GM20431 (cell line): ENCODE measurements at regions not wholly inside any gene's neighbourhood (a gene's known extent, or its start where the extent isn't known, plus 50 kb on each side); places are given as distances from the start of the nearest gene placed in this dataset.

Experiments used
- in situ Hi-C: fragments of 300-500 bp; cut with MseI, MboI; formaldehyde crosslinking; loops from one replicate; pipeline ENCODE4 v1.15.0; 2020; ENCODE audit warnings: low sequenced_read_pairs; ENCODE audit not compliant: unreplicated experiment

GRCh38 chr17:71899317-71899716 is 221.5 kb upstream of the SOX9 start:
- in situ Hi-C loops, result no loop called here

GRCh38 chr17:71900621-71901229 is 220.1 kb upstream of the SOX9 start:
- in situ Hi-C loops, result no loop called here

GRCh38 chr17:71902894-71903506 is 217.8 kb upstream of the SOX9 start:
- in situ Hi-C loops, result no loop called here

DNA sequence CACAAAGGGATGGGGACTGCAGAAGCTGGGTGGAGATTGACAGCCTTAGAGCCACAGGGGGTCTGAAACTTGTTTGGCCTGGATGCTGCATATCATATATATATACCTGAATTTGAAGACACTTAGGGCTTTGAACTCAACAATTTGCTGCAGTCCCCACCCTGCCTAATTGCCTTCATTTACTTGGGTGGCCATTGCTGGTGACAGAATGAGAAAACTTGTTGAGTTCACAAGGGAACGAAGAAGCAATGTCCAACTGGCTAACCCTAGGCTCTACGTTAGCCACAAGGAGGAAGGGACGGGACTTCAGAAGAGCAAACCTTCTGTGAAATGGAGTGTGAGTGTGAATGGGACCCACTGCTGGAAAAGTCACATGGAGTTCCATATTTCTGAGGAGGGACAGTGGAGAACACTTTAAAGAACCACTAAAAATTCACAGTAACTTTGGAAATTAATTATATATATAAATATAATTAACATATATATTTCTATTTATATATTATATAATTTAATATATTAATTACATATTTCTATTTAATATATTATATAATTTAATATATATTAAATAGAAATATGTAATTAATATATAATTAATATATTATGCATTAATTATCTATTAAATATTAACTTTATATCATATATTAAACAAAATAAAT is 215.3 kb upstream of the SOX9 start:
- in situ Hi-C loops, result no loop called here

- in situ Hi-C loops, result no loop called here
Measured at GRCh38 chr17:71909155-71909554, 211.7 kb upstream of the SOX9 start.

DNA sequence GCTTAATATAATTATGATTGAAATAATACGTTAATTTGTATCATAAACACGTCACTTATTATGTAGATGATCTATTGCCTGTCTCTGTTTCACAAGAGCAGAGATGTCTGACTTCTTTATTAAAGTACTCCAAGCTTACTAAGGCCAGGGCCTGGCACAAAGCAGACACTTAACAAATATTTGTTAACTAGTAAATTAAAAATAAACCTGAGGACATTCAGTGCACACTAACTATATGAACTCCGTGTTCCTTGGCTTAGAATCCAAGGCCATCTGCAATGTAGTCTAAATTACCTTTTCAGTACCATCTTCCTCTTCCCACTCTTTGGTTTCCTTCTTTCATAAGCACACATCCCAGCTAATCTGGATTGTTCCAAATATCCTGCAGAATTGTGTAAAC is 210.8 kb upstream of the SOX9 start:
- in situ Hi-C loops, result no loop called here

- in situ Hi-C loops, result no loop called here
Measured at GRCh38 chr17:71914042-71914441, 206.8 kb upstream of the SOX9 start.

DNA sequence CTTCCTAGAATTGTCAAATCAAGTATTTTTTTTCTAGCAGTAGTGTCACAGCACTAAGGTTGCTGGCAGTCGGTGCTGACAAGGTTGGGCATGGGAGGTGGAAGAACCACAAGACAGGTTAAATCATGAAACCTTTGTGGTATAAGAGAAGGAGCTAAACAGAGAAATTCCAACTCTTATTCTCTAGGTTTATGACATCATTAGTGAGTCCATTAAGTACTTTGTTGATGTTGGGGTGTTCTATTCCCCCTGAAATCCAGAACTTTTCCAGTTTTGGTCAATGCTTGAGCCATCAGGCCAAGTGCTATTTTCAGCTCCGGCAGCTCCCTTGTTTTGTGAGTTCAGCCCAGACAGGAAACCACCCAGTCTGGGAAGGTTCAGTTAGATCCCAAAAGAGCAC is 206.0 kb upstream of the SOX9 start:
- in situ Hi-C loops, result no loop called here

GRCh38 chr17:71917715-71918114 is 203.1 kb upstream of the SOX9 start:
- in situ Hi-C loops, result no loop called here

DNA sequence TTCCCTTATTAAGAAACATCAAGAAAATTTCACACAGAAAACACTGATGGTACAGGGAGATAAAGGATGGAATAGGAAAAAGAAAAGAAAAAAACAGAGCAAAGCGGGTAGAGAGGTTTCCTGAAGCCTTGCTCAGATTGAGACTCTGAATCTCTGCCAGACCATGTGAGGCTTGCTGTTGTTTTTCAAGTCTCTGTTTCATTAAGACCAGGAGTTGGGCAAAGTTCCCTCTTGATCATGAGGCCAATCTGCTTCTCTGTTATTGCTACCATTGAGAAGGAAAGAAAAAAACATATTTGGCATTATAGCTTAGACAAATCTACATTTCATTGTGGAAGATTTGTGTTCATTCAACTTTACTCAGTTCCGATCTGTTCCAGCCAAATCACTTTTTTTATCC is 201.6 kb upstream of the SOX9 start:
- in situ Hi-C loops, result no loop called here

DNA sequence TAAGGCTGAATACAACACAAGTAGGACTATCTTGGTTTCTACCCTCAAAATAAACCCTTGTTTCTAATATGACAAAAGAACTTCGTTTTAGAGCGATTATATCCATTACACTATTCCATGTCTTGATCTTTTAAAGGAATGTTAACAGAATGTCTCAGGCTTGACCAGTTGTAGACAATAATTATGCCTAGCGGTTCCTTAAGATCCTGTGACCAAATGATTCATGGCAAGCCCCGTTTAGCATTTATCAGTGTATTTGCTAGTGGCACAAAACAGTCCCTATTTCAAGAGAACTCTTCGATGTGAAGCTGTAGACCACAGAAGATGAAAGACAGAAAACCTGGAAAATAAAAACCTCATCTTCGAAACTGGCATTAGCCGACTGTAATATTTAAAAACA is 200.9 kb upstream of the SOX9 start:
- in situ Hi-C loops, result no loop called here

GRCh38 chr17:71921796-71922195 is 199.0 kb upstream of the SOX9 start:
- in situ Hi-C loops, result no loop called here

DNA sequence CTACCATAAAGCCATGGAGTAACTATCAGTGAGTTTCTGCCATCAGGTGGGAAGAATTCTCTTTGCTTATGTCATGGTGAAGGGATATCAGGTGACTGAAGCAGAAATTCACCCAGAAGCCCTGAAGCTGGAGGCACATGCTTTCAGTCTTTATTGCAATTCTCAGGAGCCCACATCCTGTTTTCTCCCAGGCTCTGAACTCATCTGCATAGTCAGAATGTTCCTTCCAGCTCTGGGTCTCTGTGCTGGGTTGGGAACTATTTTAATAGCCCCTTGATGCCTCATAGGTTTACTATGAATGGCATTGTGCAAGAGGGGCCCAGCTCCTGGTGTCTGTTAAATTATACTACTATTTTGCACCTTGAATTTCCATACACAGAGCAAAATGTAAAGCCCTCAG is 198.4 kb upstream of the SOX9 start:
- in situ Hi-C loops, result no loop called here

GRCh38 chr17:71926746-71927398 is 193.9 kb upstream of the SOX9 start:
- in situ Hi-C loops, result no loop called here

- in situ Hi-C loops, result no loop called here
Measured at GRCh38 chr17:71933306-71933705, 187.5 kb upstream of the SOX9 start.

DNA sequence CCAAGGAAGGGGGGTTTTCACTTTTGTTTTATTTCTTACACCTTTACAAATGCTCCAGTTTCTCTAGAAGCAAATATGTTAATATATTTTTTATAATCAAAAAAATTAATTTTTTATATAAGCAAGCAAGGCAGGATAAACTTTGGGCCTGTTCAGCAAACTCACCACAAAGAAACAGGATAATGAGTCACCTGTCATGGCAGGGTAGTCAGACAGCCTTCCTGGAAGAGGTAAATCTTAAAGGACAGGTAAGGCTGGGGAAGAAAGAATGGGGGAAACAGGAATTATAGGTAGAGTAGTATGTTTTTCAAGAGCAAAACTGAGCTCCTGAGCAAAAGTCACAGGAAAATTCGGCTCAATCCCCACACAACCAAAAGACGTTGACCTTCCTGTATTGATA is 186.3 kb upstream of the SOX9 start:
- in situ Hi-C loops, result no loop called here

GRCh38 chr17:71935341-71935740 is 185.5 kb upstream of the SOX9 start:
- in situ Hi-C loops, result no loop called here

DNA sequence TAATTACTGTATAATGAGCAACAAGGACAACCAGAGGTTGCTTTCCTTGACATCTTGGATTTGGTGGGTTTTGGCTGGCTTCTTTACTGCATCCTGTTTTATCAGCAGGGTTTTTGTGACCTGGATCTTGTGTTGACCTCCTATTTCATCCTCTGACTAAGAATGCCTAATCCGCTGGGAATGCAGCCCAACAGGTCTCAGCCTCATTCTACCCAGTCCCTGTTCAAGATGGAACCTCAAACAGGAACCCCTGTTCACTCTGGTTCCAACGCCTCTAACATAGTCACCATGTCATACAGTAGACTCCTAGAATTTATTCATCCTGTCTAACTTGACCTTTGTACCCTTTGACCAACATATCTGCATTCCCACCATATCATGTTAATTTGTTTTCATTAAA is 183.8 kb upstream of the SOX9 start:
- in situ Hi-C loops, result no loop called here

- in situ Hi-C loops, result no loop called here
Measured at GRCh38 chr17:71937914-71938313, 182.9 kb upstream of the SOX9 start.

DNA sequence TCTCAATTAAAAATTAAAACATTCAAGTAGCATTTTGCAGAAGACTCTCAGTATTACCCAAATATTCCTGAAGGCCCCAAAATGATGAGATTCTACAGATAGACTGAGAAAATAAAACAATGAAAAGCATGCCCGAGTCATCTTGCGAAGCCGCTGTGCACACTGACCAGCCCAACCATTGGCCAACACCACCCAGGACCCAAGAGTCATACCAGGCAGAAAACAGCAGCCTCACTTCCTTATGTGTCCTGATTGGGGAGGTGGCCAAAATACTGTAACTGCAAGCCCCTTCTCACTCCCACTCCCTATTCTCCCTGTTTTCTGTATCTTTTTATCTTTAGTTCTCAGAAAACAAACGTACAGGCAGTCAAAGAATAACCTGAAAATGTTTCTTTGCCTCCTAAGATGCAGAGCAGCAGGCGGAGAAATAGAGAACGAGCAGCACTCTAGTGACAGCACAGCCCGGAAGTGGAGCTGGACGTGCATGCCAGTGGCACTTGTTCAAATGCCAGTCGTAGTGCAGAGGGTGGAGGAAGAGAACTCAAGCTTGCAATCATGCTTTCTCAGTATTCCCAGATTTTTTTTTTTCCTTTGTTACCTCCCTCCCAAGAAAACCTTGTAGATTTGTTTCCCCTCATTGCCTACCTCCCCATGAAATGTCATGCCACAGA is 182.3 kb upstream of the SOX9 start:
- in situ Hi-C loops, result no loop called here

- in situ Hi-C loops, result no loop called here
Measured at GRCh38 chr17:71941920-71942319, 178.9 kb upstream of the SOX9 start.
